Hepatic stellate cell (primary cell): ENCODE measurements at regions not wholly inside any gene's neighbourhood (a gene's known extent, or its start where the extent isn't known, plus 50 kb on each side); places are given as distances from the start of the nearest gene placed in this dataset.
A peak's percentile ranks its signal among the peaks of the same experiment; 100 is the strongest.

Experiments
- DNase-seq: peaks from one replicate; pipeline ENCODE4 v3.0.0; 2011; ENCODE audit warnings: low spot score

DNA sequence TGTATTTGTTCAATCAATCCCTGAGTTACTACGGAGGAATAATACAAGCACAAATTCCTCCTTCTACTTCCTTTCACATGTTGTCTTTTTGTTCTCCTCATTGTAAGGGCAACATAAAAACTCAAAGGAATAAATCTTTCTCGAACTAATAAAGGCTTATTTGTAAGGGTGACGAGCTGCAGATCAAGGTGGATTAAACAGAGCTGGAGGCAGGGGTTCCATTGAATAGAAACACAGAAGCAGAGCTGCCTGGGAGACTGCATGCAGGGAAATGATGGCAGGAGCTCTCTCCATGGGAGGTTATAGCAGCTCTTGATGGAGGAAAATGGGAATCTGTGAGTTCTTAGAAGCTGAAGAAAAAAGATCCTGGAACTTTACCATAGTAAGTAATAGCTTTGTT, 160.2 kb downstream of the CYYR1 start:
- no peak for DNase-seq

DNA sequence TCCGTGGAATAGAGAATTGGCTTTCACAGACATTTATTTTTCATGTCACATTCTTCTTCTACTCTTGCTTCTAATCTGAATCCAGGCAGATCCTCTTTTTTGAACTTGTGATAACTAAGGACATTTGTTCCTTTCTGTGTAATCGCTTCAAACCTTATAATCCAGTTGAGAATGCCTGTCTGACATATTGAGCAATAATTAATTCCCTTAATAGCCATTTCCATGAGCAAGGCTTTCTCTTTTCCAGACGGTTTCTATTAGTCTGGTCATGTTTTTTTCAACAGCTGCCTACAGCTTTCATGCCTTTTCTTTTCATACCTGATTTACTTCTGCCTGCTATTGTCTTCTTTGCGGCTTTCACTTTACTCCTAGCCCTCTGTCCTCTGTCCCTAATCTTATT, 163.4 kb downstream of the CYYR1 start:
- no peak for DNase-seq

DNA sequence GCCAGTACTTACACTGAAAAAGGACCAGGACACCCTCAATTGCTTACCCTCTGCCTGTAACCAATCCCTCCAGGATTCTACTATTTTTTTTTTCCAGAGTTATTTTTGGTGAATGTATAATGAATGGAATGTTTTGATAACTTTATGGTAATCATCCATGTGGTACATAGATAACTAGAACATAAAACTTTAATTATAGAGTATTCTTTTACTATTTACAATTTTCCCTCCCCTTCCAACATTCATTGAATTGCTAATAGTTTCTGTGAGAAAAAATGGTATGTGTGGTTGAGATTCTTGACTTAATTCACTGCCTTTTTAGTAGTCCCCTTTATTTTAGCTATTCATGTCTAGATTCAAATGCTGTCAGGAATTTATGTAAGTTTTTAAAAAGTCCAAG, 164.6 kb downstream of the CYYR1 start:
- no peak for DNase-seq

GRCh38 chr21:26406526-26406925, 166.6 kb downstream of the CYYR1 start:
- no peak for DNase-seq

- peak; percentile 57 for DNase-seq
These were observed 167.2 kb downstream of the CYYR1 start for GRCh38 chr21:26405735-26406361.

GRCh38 chr21:26405071-26405470, 168.0 kb downstream of the CYYR1 start:
- DNase-seq, result no peak

DNA sequence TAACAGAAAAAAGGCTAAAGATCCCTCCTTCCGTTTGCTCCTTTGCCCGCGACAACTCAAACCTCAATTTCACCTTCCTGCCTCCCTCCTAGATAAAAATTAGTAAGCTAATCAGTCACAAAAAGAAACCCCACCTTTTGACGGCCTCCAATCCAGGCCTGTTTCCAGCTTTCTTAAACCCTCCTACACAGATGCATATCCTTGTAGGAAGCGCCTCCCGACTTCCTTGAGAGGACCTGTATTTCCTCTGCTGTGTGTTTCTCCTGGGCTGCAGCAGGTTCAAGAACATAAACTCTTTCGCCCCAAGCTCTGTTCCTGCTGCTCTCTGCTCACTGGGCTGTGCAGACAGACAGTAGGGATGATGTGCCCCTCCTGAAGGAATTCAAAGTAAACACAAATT, 168.8 kb downstream of the CYYR1 start:
- DNase-seq, result no peak

DNA sequence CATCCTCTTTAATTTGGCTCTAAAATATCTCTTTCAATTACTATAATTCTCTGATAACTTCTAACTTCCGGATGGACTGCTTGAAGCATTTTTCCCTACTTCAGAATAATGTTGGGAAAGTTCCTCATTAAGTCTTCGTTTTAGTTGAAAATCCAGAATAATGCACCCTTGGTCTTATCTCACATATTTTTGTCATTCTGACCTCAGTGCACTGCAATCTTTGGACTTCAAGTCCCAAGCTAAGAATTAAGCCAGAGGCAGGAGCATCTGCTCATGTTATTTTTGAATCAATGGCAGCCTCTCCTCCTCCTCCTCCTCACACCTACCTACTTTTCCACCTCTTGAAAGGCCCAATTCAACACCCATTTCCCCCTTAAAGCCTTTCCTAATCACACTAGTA, 169.8 kb downstream of the CYYR1 start:
- DNase-seq, result no peak

DNA sequence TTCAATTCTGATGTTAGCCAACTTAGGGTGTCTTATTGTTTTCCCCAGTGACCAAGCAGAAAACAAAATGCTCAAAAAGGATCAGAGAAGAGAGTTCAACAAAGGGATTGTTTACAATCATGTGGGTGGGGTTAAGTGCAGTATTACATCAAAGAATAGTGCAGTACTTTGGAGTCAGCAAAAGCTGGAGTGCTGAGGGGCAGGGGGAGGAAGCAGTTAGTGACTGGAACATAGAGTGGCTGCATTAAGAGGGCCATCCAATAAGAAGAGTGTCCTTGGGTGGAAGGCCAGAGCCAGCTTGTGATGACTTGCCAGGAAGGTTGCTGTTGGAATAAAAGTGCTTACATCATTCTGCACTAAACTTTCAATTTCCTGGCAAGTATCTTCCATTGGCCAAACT, 175.5 kb downstream of the CYYR1 start:
- no peak for DNase-seq

- DNase-seq, result no peak
These were observed 178.7 kb downstream of the CYYR1 start for GRCh38 chr21:26394341-26394740.

GRCh38 chr21:26391166-26391565, 181.9 kb downstream of the CYYR1 start:
- DNase-seq, result no peak

GRCh38 chr21:26389971-26390641, 183.0 kb downstream of the CYYR1 start:
- DNase-seq, result peak; percentile 3

DNA sequence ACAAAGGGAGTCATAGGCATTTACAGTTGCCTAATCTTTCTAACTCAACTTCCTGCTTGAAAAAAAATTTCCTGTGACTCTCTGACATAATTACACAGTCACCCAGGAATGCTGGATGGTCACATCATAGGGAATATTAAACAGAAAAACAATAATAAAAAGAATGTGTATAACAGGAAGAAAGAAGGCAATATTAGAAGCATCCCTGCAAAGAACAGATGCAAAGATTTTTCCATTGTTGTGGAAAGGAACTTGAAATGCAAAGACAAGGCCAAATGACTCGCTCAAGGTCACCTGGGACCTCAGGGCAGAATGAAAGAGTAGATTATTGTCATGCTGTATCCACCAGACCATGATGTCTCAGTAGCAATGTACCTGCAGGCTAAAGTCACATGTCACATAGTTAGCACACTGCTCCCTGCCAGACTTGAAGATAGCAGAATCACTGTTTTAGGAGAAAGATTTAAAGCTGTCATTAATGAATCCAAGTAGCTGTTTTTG, 184.3 kb downstream of the CYYR1 start:
- peak; percentile 20 for DNase-seq

GRCh38 chr21:26385721-26386120, 187.4 kb downstream of the CYYR1 start:
- no peak for DNase-seq

- no peak for DNase-seq
These were observed 193.5 kb downstream of the CYYR1 start for GRCh38 chr21:26379561-26379960.

DNA sequence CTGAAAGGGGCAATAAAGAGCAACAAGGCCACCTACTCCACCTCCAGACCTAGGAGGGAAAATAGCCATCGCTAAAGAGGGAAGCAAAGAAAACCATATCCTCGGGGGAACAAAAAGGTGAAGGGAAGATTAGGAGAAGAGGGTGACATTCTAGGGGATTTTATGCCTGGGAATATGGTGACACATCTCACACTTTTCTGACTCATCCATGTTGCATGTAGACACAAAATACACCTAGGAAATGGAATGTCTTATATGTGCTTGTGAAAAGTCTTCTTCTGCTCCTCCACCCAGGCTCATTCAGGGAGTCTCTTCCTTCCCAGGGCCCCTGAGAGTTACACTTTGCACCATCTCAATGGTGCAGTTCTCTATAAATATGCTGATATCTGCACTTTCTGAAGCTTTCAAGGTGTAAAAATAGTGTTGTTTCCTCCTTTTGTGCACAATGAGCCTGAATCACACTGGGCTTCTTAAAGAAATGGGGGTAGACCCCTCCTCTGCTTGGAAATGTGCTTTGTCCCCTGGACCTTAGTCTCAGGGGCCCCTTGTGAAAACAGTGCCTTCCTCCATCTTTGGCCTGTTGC, 195.9 kb downstream of the CYYR1 start:
- DNase-seq, result no peak

- DNase-seq, result no peak
These were observed 198.3 kb downstream of the CYYR1 start for GRCh38 chr21:26374817-26375216.

DNA sequence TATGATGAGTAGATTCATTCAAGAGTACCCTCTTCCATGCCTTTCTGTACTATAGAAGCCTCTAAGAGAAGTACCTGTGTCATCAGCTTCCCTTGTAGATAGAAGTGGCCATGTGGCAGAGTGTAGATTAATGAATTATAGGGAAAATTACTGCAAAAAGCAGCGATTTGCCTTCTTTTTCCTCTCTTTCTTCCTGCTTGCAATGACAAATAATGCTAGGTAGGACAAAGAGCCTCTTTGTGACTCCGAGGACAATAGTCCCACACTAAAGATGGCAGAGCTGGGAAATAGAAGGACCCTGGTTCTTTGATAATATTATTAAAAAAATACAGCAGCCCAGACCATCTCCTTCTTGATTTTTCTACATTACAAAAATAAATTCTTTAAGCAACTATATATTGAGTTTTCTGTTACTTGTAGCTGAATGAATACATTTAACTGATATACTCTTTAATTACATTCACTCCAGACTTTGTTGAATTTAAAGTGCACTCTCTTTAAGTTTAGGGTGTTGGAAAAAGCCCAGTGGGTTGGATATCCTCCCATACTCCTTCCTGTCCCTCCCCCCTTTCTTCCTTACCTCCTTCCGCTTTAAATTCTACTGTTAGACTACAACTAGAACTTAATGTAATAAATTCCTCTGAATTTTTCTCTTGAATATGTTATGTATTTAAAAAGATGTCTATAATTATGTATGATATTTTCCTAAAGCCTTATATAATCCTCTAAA, 198.2 kb upstream of the APP start:
- no peak for DNase-seq

DNA sequence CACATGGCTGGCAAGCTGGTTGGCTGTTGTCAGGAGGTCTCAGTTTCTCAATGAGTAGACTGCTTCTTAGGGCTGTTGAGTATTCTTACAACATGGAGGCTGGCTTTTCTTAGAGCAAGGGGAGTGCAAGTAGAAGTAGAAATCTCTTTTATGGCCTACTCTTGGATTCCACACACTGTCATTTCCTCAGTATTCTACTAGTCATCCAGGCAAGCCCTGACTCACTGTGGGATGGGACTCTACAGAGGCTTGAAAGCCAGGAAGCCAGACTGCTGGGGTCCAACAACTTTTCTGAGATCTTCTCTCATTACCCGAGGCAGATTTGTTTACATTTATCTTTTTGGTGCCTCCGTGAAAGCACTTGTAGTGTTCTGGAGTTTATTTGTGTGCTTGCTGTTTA, 196.2 kb upstream of the APP start:
- no peak for DNase-seq

- DNase-seq, result no peak
These were observed 195.3 kb upstream of the APP start for GRCh38 chr21:26365849-26366248.

DNA sequence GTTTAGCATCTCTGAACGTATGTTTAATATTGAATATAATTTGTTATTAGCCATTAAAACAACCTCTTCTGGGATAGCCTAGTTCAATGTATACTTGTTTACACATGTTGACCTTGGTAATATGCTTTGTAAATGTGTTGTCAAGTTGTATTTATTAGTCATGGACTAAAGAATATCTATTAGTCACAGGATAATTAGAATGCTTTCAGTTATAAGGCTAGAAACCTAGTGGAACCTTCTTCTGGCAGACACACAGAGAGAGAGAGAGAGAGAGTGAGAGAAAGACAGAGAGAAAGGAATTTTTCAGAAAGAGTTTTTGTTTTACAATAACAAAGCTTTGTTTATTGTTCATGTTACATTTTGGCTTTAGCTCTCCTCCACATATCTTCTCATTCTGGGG, 181.1 kb upstream of the APP start:
- no peak for DNase-seq

GRCh38 chr21:26332867-26333266, 162.3 kb upstream of the APP start:
- DNase-seq, result no peak
